Naive thymus-derived CD4-positive, alpha-beta T cell (primary cell): ENCODE measurements at regions not wholly inside any gene's neighbourhood (a gene's known extent, or its start where the extent isn't known, plus 50 kb on each side); places are given as distances from the start of the nearest gene placed in this dataset.
"Not testable (repeated sequence)": the region's sequence is repeated elsewhere in the genome, so short reads cannot be mapped to it uniquely, and the experiment has no call there.

Experiments used
- ATAC-seq: fragments of 150-1000 bp; cut with Tn5 transposase; 2 replicates; pipeline ENCODE4 v1.10.0; 2021; ENCODE audit warnings: mild to moderate bottlenecking, moderate library complexity
- CTCF ChIA-PET: fragments of 350-600 bp; sonication (Branson Sonifier 250); formaldehyde crosslinking; loops from one replicate; lab custom pipeline; 2021; ENCODE audit warnings: antibody characterized with exemption; lab: Charles Lee
- POLR2A ChIA-PET: fragments of 350-600 bp; sonication (Branson Sonifier 250); formaldehyde crosslinking; loops from one replicate; lab custom pipeline; 2021; ENCODE audit warnings: antibody characterized with exemption, inconsistent platforms; lab: Charles Lee
- DNase-seq, 9 donors: peaks; one replicate each; pipeline versions ENCODE4 v3.0.0 to v3.0.0-alpha.2; 2020 to 2022; ENCODE audit warnings: mixed read lengths in 1 of 9
- H3K27ac ChIP-seq: one replicate; pipeline ENCODE4 v1.7.0; 2013; ENCODE audit warnings: mild to moderate bottlenecking, low read depth, low read length, moderate library complexity
- H3K27me3 ChIP-seq, 2 donors: one replicate each; pipeline ENCODE4 v1.7.0; 2013; ENCODE audit warnings: low read length in 2 of 2, mild to moderate bottlenecking in 2 of 2, moderate library complexity in 2 of 2; ENCODE audit not compliant: control insufficient read depth in 2 of 2, insufficient read depth in 2 of 2
- H3K36me3 ChIP-seq, 3 experiments: 1 replicate in 2 of 3; 2 replicates in 1 of 3; pipeline ENCODE4 v1.7.0; 2013; ENCODE audit warnings: low read length in 3 of 3, mild to moderate bottlenecking in 3 of 3, moderate library complexity in 1 of 3; ENCODE audit not compliant: insufficient read depth in 3 of 3, control insufficient read depth in 2 of 3
- H3K4me1 ChIP-seq, 2 donors: one replicate each; pipeline ENCODE4 v1.7.0; 2013; ENCODE audit warnings: low read length in 2 of 2, mild to moderate bottlenecking in 2 of 2, moderate library complexity in 1 of 2; ENCODE audit not compliant: control insufficient read depth in 2 of 2, insufficient read depth in 2 of 2
- H3K4me3 ChIP-seq: 2 replicates; pipeline ENCODE4 v1.7.0; 2013; ENCODE audit warnings: mild to moderate bottlenecking, low read length
- H3K9me3 ChIP-seq, 3 experiments: 1 replicate in 2 of 3; 2 replicates in 1 of 3; pipeline ENCODE4 v1.7.0; 2013; ENCODE audit warnings: low read length in 3 of 3; ENCODE audit not compliant: control insufficient read depth in 2 of 3
- H3K27ac Mint-ChIP-seq, 9 donors: one replicate each; pipeline ENCODE4 v1.8.0; 2020 to 2022; ENCODE audit warnings: mixed read lengths in 9 of 9, mild to moderate bottlenecking in 8 of 9, moderate library complexity in 5 of 9, inconsistent platforms in 2 of 9
- H3K27me3 Mint-ChIP-seq, 5 donors: one replicate each; pipeline ENCODE4 v1.8.0; 2021 to 2022; ENCODE audit warnings: mixed read lengths in 5 of 5, mild to moderate bottlenecking in 1 of 5
- H3K36me3 Mint-ChIP-seq, 5 donors: one replicate each; pipeline ENCODE4 v1.8.0; 2020 to 2022; ENCODE audit warnings: mixed read lengths in 5 of 5, mild to moderate bottlenecking in 3 of 5, inconsistent platforms in 1 of 5
- H3K4me1 Mint-ChIP-seq, 7 donors: one replicate each; pipeline ENCODE4 v1.8.0; 2020 to 2022; ENCODE audit warnings: mixed read lengths in 7 of 7, mild to moderate bottlenecking in 3 of 7, inconsistent platforms in 1 of 7
- H3K4me3 Mint-ChIP-seq, 10 donors: one replicate each; pipeline ENCODE4 v1.8.0; 2020 to 2022; ENCODE audit warnings: mild to moderate bottlenecking in 10 of 10, mixed read lengths in 10 of 10, moderate library complexity in 6 of 10, inconsistent platforms in 2 of 10
- H3K9me3 Mint-ChIP-seq, 11 donors: one replicate each; pipeline ENCODE4 v1.8.0; 2020 to 2022; ENCODE audit warnings: mixed read lengths in 11 of 11, mild to moderate bottlenecking in 4 of 11, inconsistent platforms in 1 of 11, moderate library complexity in 1 of 11
- intact Hi-C, 2 donors: fragments of 100-400 bp; cut with micrococcal nuclease; formaldehyde crosslinking; loops; one replicate each; pipeline ENCODE4 v1.15.1; 2023

DNA sequence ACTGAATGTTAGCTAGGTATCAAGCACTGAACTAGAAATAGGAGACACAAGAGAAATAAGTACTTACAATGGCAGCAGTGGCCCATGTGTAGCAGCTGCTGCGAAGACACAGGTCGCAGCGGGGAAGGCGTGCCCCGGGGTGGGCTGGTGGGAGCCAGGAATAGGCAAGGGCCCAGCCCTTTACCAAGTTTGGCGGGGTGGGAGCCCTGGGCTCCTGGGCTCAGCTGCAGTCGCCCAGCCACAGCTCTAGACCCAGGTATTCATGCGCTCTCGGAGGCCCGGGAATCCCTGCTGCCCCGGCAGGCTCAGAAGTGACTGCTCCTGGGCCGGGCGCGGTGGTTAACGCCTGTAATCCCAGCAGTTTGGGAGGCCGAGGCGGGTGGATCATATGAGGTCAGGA, 1287.3 kb downstream of the CNTNAP5 start:
- Histone ChIP-seq H3K27ac (no peak overlapping the region), H3K9me3 (no peaks in the 10 kb centered on the region), H3K4me3 (no peak overlapping the region), H3K36me3 (no peaks in the 10 kb centered on the region), H3K4me1 (no peaks in the 10 kb centered on the region), H3K27me3 (no peaks in the 10 kb centered on the region)
- CTCF ChIA-PET: no interaction called here
- Mint-ChIP-seq H3K27ac (no peak overlapping the region), H3K36me3 (no peaks in the 10 kb centered on the region), H3K27me3 (no peaks in the 10 kb centered on the region), H3K9me3 (peaks cover 0 to 10% (median 0%) of the 10 kb centered on the region in 11 donors), H3K4me1 (no peaks in the 10 kb centered on the region), H3K4me3 (no peak overlapping the region)
- ATAC-seq: no peak
- POLR2A ChIA-PET: no interaction called here
- intact Hi-C loops: no loop called here
- no peak for DNase-seq

- DNase-seq (no peak), ATAC-seq (no peak)
- Histone ChIP-seq H3K9me3 (no peaks in the 10 kb centered on the region), H3K27ac (no peak overlapping the region), H3K4me3 (no peak overlapping the region), H3K36me3 (no peaks in the 10 kb centered on the region), H3K4me1 (no peaks in the 10 kb centered on the region), H3K27me3 (no peaks in the 10 kb centered on the region)
- ChIA-PET CTCF (no interaction called here), POLR2A (no interaction called here)
- Mint-ChIP-seq H3K27me3 (no peaks in the 10 kb centered on the region), H3K4me1 (no peaks in the 10 kb centered on the region), H3K36me3 (no peaks in the 10 kb centered on the region), H3K9me3 (peaks cover 0 to 12% (median 0%) of the 10 kb centered on the region in 11 donors), H3K4me3 (no peak overlapping the region), H3K27ac (no peak overlapping the region)
- intact Hi-C loops: no loop called here
These were observed 1288.7 kb downstream of the CNTNAP5 start for GRCh38 chr2:125313806-125314205.

DNA sequence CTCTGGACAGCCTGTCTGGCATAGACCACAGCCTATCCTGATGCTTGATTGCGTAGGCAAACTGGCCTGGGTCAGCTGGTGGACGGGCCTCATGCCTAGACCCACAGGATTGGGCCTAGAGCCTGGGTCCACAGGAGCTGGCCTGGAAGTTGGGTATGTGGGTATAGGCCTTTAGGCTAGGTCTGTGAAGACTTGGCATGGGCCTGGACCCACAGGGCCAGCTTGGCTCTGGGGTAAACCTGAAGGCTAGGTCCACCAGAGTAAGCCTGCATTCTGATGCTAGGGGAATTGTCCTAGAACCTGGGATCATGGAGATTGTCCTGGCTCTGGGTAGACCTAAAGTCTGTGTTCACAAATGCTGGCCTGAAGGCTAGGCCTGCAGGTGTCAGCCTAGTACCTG, 1293.7 kb downstream of the CNTNAP5 start:
- H3K27me3 Mint-ChIP-seq: no peaks in the 10 kb centered on the region
- intact Hi-C loops: no loop called here
- H3K27ac Mint-ChIP-seq: no peak overlapping the region
- H3K4me3 Mint-ChIP-seq: no peak overlapping the region
- H3K36me3 Mint-ChIP-seq: no peaks in the 10 kb centered on the region
- ATAC-seq: no peak
- Histone ChIP-seq H3K9me3 (no peaks in the 10 kb centered on the region), H3K36me3 (no peaks in the 10 kb centered on the region), H3K27ac (no peak overlapping the region), H3K4me3 (no peak overlapping the region), H3K27me3 (no peaks in the 10 kb centered on the region), H3K4me1 (no peaks in the 10 kb centered on the region)
- no peaks in the 10 kb centered on the region for H3K4me1 Mint-ChIP-seq
- POLR2A ChIA-PET: no interaction called here
- no peak for DNase-seq
- peaks cover 0 to 19% (median 3%) of the 10 kb centered on the region in 11 donors for H3K9me3 Mint-ChIP-seq
- CTCF ChIA-PET: no interaction called here

- no peak for ATAC-seq
- no peak overlapping the region for H3K27ac ChIP-seq
- no peaks in the 10 kb centered on the region for H3K4me1 ChIP-seq
- H3K36me3 ChIP-seq: no peaks in the 10 kb centered on the region
- ChIA-PET POLR2A (no interaction called here), CTCF (interaction anchor here (1.0 kb wide), 1 partner anchor 36 kb away, joined by 4 read pairs; no protein-coding TSS in a partner anchor)
- H3K36me3 Mint-ChIP-seq: no peaks in the 10 kb centered on the region
- no peaks in the 10 kb centered on the region for H3K27me3 ChIP-seq
- no peaks in the 10 kb centered on the region for H3K27me3 Mint-ChIP-seq
- no peak for DNase-seq
- peaks cover 0 to 8% (median 4%) of the 10 kb centered on the region in 11 donors for H3K9me3 Mint-ChIP-seq
- H3K9me3 ChIP-seq: no peaks in the 10 kb centered on the region
- H3K4me3 ChIP-seq: no peak overlapping the region
- intact Hi-C loops: no loop called here
- no peak overlapping the region for H3K27ac Mint-ChIP-seq
- H3K4me1 Mint-ChIP-seq: no peaks in the 10 kb centered on the region
- H3K4me3 Mint-ChIP-seq: no peak overlapping the region
These were observed 1299.2 kb downstream of the CNTNAP5 start for GRCh38 chr2:125324273-125324672.

- intact Hi-C loops: no loop called here
- no peak for ATAC-seq
- POLR2A ChIA-PET: no interaction called here
These were observed 1305.0 kb downstream of the CNTNAP5 start for GRCh38 chr2:125330133-125330532.

GRCh38 chr2:125341353-125341752, 1314.6 kb upstream of the GYPC start:
- intact Hi-C loops: no loop called here
- ATAC-seq: no peak
- Histone ChIP-seq H3K36me3 (no peaks in the 10 kb centered on the region), H3K27me3 (no peaks in the 10 kb centered on the region), H3K27ac (no peak overlapping the region), H3K4me1 (no peaks in the 10 kb centered on the region), H3K4me3 (no peak overlapping the region), H3K9me3 (no peaks in the 10 kb centered on the region)
- no peak overlapping the region for H3K4me3 Mint-ChIP-seq
- H3K27me3 Mint-ChIP-seq: no peaks in the 10 kb centered on the region
- ChIA-PET POLR2A (no interaction called here), CTCF (no interaction called here)
- H3K4me1 Mint-ChIP-seq: no peaks in the 10 kb centered on the region
- no peak overlapping the region for H3K27ac Mint-ChIP-seq
- H3K36me3 Mint-ChIP-seq: no peaks in the 10 kb centered on the region
- no peak for DNase-seq
- H3K9me3 Mint-ChIP-seq: peaks cover 0 to 27% (median 2%) of the 10 kb centered on the region in 11 donors

More at GRCh38 chr2:125330133-125330532, 1305.0 kb downstream of the CNTNAP5 start:
- Mint-ChIP-seq H3K36me3 (no peaks in the 10 kb centered on the region), H3K4me1 (no peaks in the 10 kb centered on the region), H3K27me3 (no peaks in the 10 kb centered on the region), H3K27ac (no peak overlapping the region), H3K9me3 (peaks cover 0 to 11% (median 4%) of the 10 kb centered on the region in 11 donors), H3K4me3 (no peak overlapping the region)
- Histone ChIP-seq H3K36me3 (no peaks in the 10 kb centered on the region), H3K4me1 (no peaks in the 10 kb centered on the region), H3K4me3 (no peak overlapping the region), H3K9me3 (no peaks in the 10 kb centered on the region), H3K27ac (no peak overlapping the region), H3K27me3 (no peaks in the 10 kb centered on the region)
- CTCF ChIA-PET: no interaction called here
- no peak for DNase-seq

- ATAC-seq: not testable (repeated sequence)
These were observed 1302.4 kb upstream of the GYPC start for GRCh38 chr2:125353542-125353941.

More at GRCh38 chr2:125353542-125353941, 1302.4 kb upstream of the GYPC start:
- CTCF ChIA-PET, H3K4me1 ChIP-seq, intact Hi-C loops, H3K27ac Mint-ChIP-seq, H3K36me3 ChIP-seq, DNase-seq, H3K4me1 Mint-ChIP-seq, H3K27me3 ChIP-seq, H3K27ac ChIP-seq, H3K36me3 Mint-ChIP-seq, H3K27me3 Mint-ChIP-seq, H3K4me3 Mint-ChIP-seq, H3K9me3 ChIP-seq, POLR2A ChIA-PET, H3K4me3 ChIP-seq: not testable (repeated sequence)
- peaks cover 0 to 14% (median 5%) of the 10 kb centered on the region in 11 donors for H3K9me3 Mint-ChIP-seq
